Astrocyte (in vitro differentiated cells and primary cell): ENCODE measurements at regions not wholly inside any gene's neighbourhood (a gene's known extent, or its start where the extent isn't known, plus 50 kb on each side); places are given as distances from the start of the nearest gene placed in this dataset.

Experiments used
- DNase-seq: peaks from one replicate; pipeline ENCODE4 v3.0.0-alpha.2; 2010; ENCODE audit warnings: low read depth
- FAIRE-seq: peaks from 2 replicates; lab custom pipeline; 2011; peaks lifted over from hg19 to GRCh38; lab: Jason Lieb, UNC
- H2AFZ ChIP-seq: 2 replicates; pipeline ENCODE4 v1.6.0; 2012; ENCODE audit warnings: low read depth, low read length, inconsistent platforms
- H3K27ac ChIP-seq: 2 replicates; pipeline ENCODE4 v1.5.1; 2011; ENCODE audit warnings: low read depth, low read length, inconsistent platforms
- H3K27me3 ChIP-seq: 2 replicates; pipeline ENCODE4 v1.6.0; 2011; ENCODE audit warnings: low read length, inconsistent platforms; ENCODE audit not compliant: insufficient read depth
- H3K36me3 ChIP-seq: 2 replicates; pipeline ENCODE4 v1.5.1; 2011; ENCODE audit warnings: low read length, inconsistent platforms; ENCODE audit not compliant: insufficient read depth
- H3K4me1 ChIP-seq: 2 replicates; pipeline ENCODE4 v1.5.1; 2011; ENCODE audit warnings: low read length, inconsistent platforms; ENCODE audit not compliant: insufficient read depth
- H3K4me2 ChIP-seq: 2 replicates; pipeline ENCODE4 v1.6.0; 2012; ENCODE audit warnings: low read length, inconsistent platforms
- H3K4me3 ChIP-seq: 2 replicates; pipeline ENCODE4 v1.5.1; 2011; ENCODE audit warnings: low read depth, mild to moderate bottlenecking, low read length, inconsistent platforms; ENCODE audit not compliant: insufficient read depth
- H3K79me2 ChIP-seq: 2 replicates; pipeline ENCODE4 v1.6.0; 2012; ENCODE audit warnings: mild to moderate bottlenecking, low read length, inconsistent platforms; ENCODE audit not compliant: insufficient read depth
- H3K9ac ChIP-seq: 2 replicates; pipeline ENCODE4 v1.6.0; 2012; ENCODE audit warnings: mild to moderate bottlenecking, low read length, inconsistent platforms
- H3K9me3 ChIP-seq: 2 replicates; pipeline ENCODE4 v1.5.1; 2012; ENCODE audit warnings: low read depth, mild to moderate bottlenecking, low read length, inconsistent platforms; ENCODE audit not compliant: insufficient read depth
- H4K20me1 ChIP-seq: 2 replicates; pipeline ENCODE4 v1.6.0; 2012; ENCODE audit warnings: low read length, inconsistent platforms; ENCODE audit not compliant: insufficient read depth
- H3K27ac Mint-ChIP-seq: one replicate; pipeline ENCODE4 v1.8.0; 2021; ENCODE audit warnings: mild to moderate bottlenecking, mixed read lengths; ENCODE audit not compliant: unreplicated experiment
- H3K27me3 Mint-ChIP-seq: one replicate; pipeline ENCODE4 v1.8.0; 2021; ENCODE audit warnings: low read depth, mixed read lengths; ENCODE audit not compliant: unreplicated experiment
- H3K36me3 Mint-ChIP-seq: one replicate; pipeline ENCODE4 v1.8.0; 2021; ENCODE audit warnings: low read depth, mixed read lengths; ENCODE audit not compliant: unreplicated experiment
- H3K4me1 Mint-ChIP-seq: one replicate; pipeline ENCODE4 v1.8.0; 2021; ENCODE audit warnings: low read depth, mixed read lengths; ENCODE audit not compliant: unreplicated experiment
- H3K4me3 Mint-ChIP-seq: one replicate; pipeline ENCODE4 v1.8.0; 2021; ENCODE audit warnings: mild to moderate bottlenecking, moderate library complexity, mixed read lengths; ENCODE audit not compliant: unreplicated experiment
- H3K9me3 Mint-ChIP-seq: one replicate; pipeline ENCODE4 v1.8.0; 2021; ENCODE audit warnings: mild to moderate bottlenecking, mixed read lengths; ENCODE audit not compliant: unreplicated experiment
- CTCF ChIP-seq: IDR thresholded peaks from 2 replicates; pipeline ENCODE4 v1.5.1; 2011; ENCODE audit warnings: low read depth, mild to moderate bottlenecking, inconsistent platforms, low read length, moderate library complexity; ENCODE audit not compliant: insufficient read depth
- EZH2 ChIP-seq: IDR thresholded peaks from 2 replicates; pipeline ENCODE4 v1.6.1; 2012; ENCODE audit warnings: mild to moderate bottlenecking, low read length, inconsistent platforms; ENCODE audit not compliant: insufficient read depth

- Mint-ChIP-seq H3K4me1 (peaks cover 3% of the 10 kb centered on the region), H3K27me3 (no peaks in the 10 kb centered on the region), H3K36me3 (no peaks in the 10 kb centered on the region), H3K27ac (no peak overlapping the region), H3K4me3 (no peak overlapping the region), H3K9me3 (no peaks in the 10 kb centered on the region)
- no peaks in the 10 kb centered on the region for H3K36me3 ChIP-seq
- no peak overlapping the region for H3K27ac ChIP-seq
- H3K4me3 ChIP-seq, result no peak overlapping the region
- no peaks in the 10 kb centered on the region for H3K4me1 ChIP-seq
- no peaks in the 10 kb centered on the region for H4K20me1 ChIP-seq
- no peaks in the 10 kb centered on the region for H3K27me3 ChIP-seq
- FAIRE-seq (no peak), DNase-seq (no peak)
- no peak for TF ChIP-seq CTCF
- TF ChIP-seq EZH2, result no peak
- no peak overlapping the region for H3K9ac ChIP-seq
- H2AFZ ChIP-seq, result no peak overlapping the region
- no peaks in the 10 kb centered on the region for H3K79me2 ChIP-seq
- H3K4me2 ChIP-seq, result no peak overlapping the region
- peaks cover 2% of the 10 kb centered on the region for H3K9me3 ChIP-seq
These were observed 157.9 kb downstream of the RAP2B start for GRCh38 chr3:153319705-153320554.

GRCh38 chr3:153320585-153321128 lies 158.6 kb downstream of the RAP2B start:
- H3K27ac Mint-ChIP-seq, result no peak overlapping the region
- no peaks in the 10 kb centered on the region for H3K27me3 Mint-ChIP-seq
- no peak overlapping the region for H3K4me3 Mint-ChIP-seq
- Histone ChIP-seq H2AFZ (no peak overlapping the region), H3K4me1 (no peaks in the 10 kb centered on the region), H3K36me3 (no peaks in the 10 kb centered on the region), H3K9me3 (no peaks in the 10 kb centered on the region), H3K4me3 (no peak overlapping the region), H3K4me2 (no peak overlapping the region), H3K9ac (no peak overlapping the region), H3K27me3 (no peaks in the 10 kb centered on the region), H3K27ac (no peak overlapping the region), H3K79me2 (no peaks in the 10 kb centered on the region), H4K20me1 (no peaks in the 10 kb centered on the region)
- TF ChIP-seq EZH2, result no peak
- DNase-seq (no peak), FAIRE-seq (no peak)
- no peaks in the 10 kb centered on the region for H3K9me3 Mint-ChIP-seq
- H3K36me3 Mint-ChIP-seq, result no peaks in the 10 kb centered on the region
- peaks cover 3% of the 10 kb centered on the region for H3K4me1 Mint-ChIP-seq

- Histone ChIP-seq H2AFZ (no peak overlapping the region), H3K9me3 (no peaks in the 10 kb centered on the region), H3K4me1 (no peaks in the 10 kb centered on the region), H3K9ac (no peak overlapping the region), H3K27ac (no peak overlapping the region), H3K79me2 (no peaks in the 10 kb centered on the region), H3K4me2 (no peak overlapping the region), H3K27me3 (no peaks in the 10 kb centered on the region), H3K4me3 (no peak overlapping the region), H4K20me1 (no peaks in the 10 kb centered on the region), H3K36me3 (no peaks in the 10 kb centered on the region)
- no peak for TF ChIP-seq EZH2
- TF ChIP-seq CTCF, result no peak
- Mint-ChIP-seq H3K27ac (no peak overlapping the region), H3K4me1 (no peaks in the 10 kb centered on the region), H3K36me3 (no peaks in the 10 kb centered on the region), H3K4me3 (no peak overlapping the region), H3K27me3 (no peaks in the 10 kb centered on the region), H3K9me3 (no peaks in the 10 kb centered on the region)
- no peak for DNase-seq
- no peak for FAIRE-seq
These were observed 166.7 kb downstream of the RAP2B start for GRCh38 chr3:153328690-153329089.
